Duodenal mucosa (tissue), 2 donors: ENCODE measurements at regions not wholly inside any gene's neighbourhood (a gene's known extent, or its start where the extent isn't known, plus 50 kb on each side); places are given as distances from the start of the nearest gene placed in this dataset.

Experiments
- H3K27ac ChIP-seq: one replicate; pipeline ENCODE4 v1.7.0; 2013; ENCODE audit warnings: low read depth, low read length
- H3K27me3 ChIP-seq, 2 donors: one replicate each; pipeline ENCODE4 v1.7.0; 2013; ENCODE audit warnings: low read length in 2 of 2, control low read depth in 1 of 2; ENCODE audit not compliant: insufficient read depth in 2 of 2, control insufficient read depth in 1 of 2
- H3K36me3 ChIP-seq, 2 donors: one replicate each; pipeline ENCODE4 v1.7.0; 2013; ENCODE audit warnings: low read length in 2 of 2, control low read depth in 1 of 2; ENCODE audit not compliant: insufficient read depth in 2 of 2, control insufficient read depth in 1 of 2
- H3K4me1 ChIP-seq, 2 donors: one replicate each; pipeline ENCODE4 v1.7.0; 2013; ENCODE audit warnings: low read length in 2 of 2, control low read depth in 1 of 2; ENCODE audit not compliant: insufficient read depth in 2 of 2, control insufficient read depth in 1 of 2
- H3K4me3 ChIP-seq, 2 donors: one replicate each; pipeline ENCODE4 v1.7.0; 2013; ENCODE audit warnings: low read length in 2 of 2, low read depth in 1 of 2
- H3K9ac ChIP-seq, 2 donors: one replicate each; pipeline ENCODE4 v1.7.0; 2013; ENCODE audit warnings: low read length in 2 of 2, low read depth in 1 of 2
- H3K9me3 ChIP-seq, 2 donors: one replicate each; pipeline ENCODE4 v1.7.0; 2013; ENCODE audit warnings: low read length in 2 of 2, control low read depth in 1 of 2; ENCODE audit not compliant: control insufficient read depth in 1 of 2

GRCh38 chr6:24069526-24069925, 56.5 kb upstream of the NRSN1 start:
- no peak overlapping the region for H3K4me3 ChIP-seq
- H3K9ac ChIP-seq, result no peak overlapping the region
- H3K27ac ChIP-seq, result no peak overlapping the region
- H3K27me3 ChIP-seq, result no peaks in the 10 kb centered on the region
- H3K4me1 ChIP-seq, result no peaks in the 10 kb centered on the region
- H3K9me3 ChIP-seq, result peaks cover 0 to 4% of the 10 kb centered on the region in 2 donors
- no peaks in the 10 kb centered on the region for H3K36me3 ChIP-seq

- Histone ChIP-seq H3K27ac (no peak overlapping the region), H3K27me3 (no peaks in the 10 kb centered on the region), H3K4me1 (no peaks in the 10 kb centered on the region), H3K9ac (no peak overlapping the region), H3K36me3 (no peaks in the 10 kb centered on the region), H3K9me3 (no peaks in the 10 kb centered on the region), H3K4me3 (no peak overlapping the region)
Measured at GRCh38 chr6:24072038-24072746, 53.8 kb upstream of the NRSN1 start.

GRCh38 chr6:24076011-24076410, 50.0 kb upstream of the NRSN1 start:
- H3K27ac ChIP-seq, result no peak overlapping the region
- H3K4me3 ChIP-seq, result no peak overlapping the region
- no peaks in the 10 kb centered on the region for H3K36me3 ChIP-seq
- no peaks in the 10 kb centered on the region for H3K9me3 ChIP-seq
- no peaks in the 10 kb centered on the region for H3K4me1 ChIP-seq
- no peak overlapping the region for H3K9ac ChIP-seq
- H3K27me3 ChIP-seq, result no peaks in the 10 kb centered on the region
